WTC11 (cell line): ENCODE measurements at regions not wholly inside any gene's neighbourhood (a gene's known extent, or its start where the extent isn't known, plus 50 kb on each side); places are given as distances from the start of the nearest gene placed in this dataset.

Source experiments
- ATAC-seq: fragments of 200-7000 bp; cut with Tn5 transposase; 2 replicates; pipeline ENCODE4 v1.10.0; 2021; ENCODE audit warnings: mild to moderate bottlenecking, moderate library complexity
- CTCF ChIA-PET: fragments of 300-600 bp; sonication (Branson Sonifier 250); formaldehyde crosslinking; loops from one replicate; lab custom pipeline; 2021; ENCODE audit warnings: antibody characterized with exemption; lab: Charles Lee
- POLR2A ChIA-PET: fragments of 350-600 bp; sonication (Branson Sonifier 250); formaldehyde crosslinking; loops from one replicate; lab custom pipeline; 2021; ENCODE audit warnings: antibody characterized with exemption; lab: Charles Lee
- DNase-seq: peaks from one replicate; pipeline ENCODE4 v3.0.0; 2021; ENCODE audit warnings: low spot score
- H3K27ac Mint-ChIP-seq: 2 replicates; pipeline ENCODE4 v1.8.0; 2021; ENCODE audit warnings: mixed read lengths
- H3K27me3 Mint-ChIP-seq: 2 replicates; pipeline ENCODE4 v1.8.0; 2021; ENCODE audit warnings: low read depth, mild to moderate bottlenecking, moderate library complexity, mixed read lengths
- H3K36me3 Mint-ChIP-seq: 2 replicates; pipeline ENCODE4 v1.8.0; 2021; ENCODE audit warnings: mixed read lengths
- H3K4me1 Mint-ChIP-seq: 2 replicates; pipeline ENCODE4 v1.8.0; 2022; ENCODE audit warnings: mixed read lengths
- H3K4me3 Mint-ChIP-seq: 2 replicates; pipeline ENCODE4 v1.8.0; 2021; ENCODE audit warnings: mild to moderate bottlenecking, moderate library complexity, mixed read lengths
- H3K9me3 Mint-ChIP-seq: 2 replicates; pipeline ENCODE4 v1.8.0; 2021; ENCODE audit warnings: mixed read lengths
- ETV6 ChIP-seq: sonication (generic); formaldehyde crosslinking; IDR thresholded peaks from 2 replicates; pipeline ENCODE4 v1.8.1; 2022; ENCODE audit warnings: mild to moderate bottlenecking, missing genetic modification reagents
- MXD4 ChIP-seq: fragments of 250-450 bp; sonication (Bioruptor Pico); IDR thresholded peaks from 2 replicates; pipeline ENCODE4 v1.8.0; 2021; ENCODE audit warnings: mild to moderate bottlenecking, moderate library complexity, borderline replicate concordance
- PRRX2 ChIP-seq: fragments of 250-450 bp; sonication (Bioruptor Pico); IDR thresholded peaks from 2 replicates; pipeline ENCODE4 v1.8.0; 2021; ENCODE audit warnings: mild to moderate bottlenecking
- RELA ChIP-seq: sonication (generic); formaldehyde crosslinking; IDR thresholded peaks from 2 replicates; pipeline ENCODE4 v1.8.1; 2022; ENCODE audit warnings: missing genetic modification reagents, mild to moderate bottlenecking, borderline replicate concordance
- TP53 ChIP-seq: sonication (generic); formaldehyde crosslinking; IDR thresholded peaks from 2 replicates; pipeline ENCODE4 v1.8.1; 2023; ENCODE audit warnings: mild to moderate bottlenecking, missing genetic modification reagents
- ZNF263 ChIP-seq: sonication (generic); formaldehyde crosslinking; IDR thresholded peaks from 2 replicates; pipeline ENCODE4 v1.8.1; 2022; ENCODE audit warnings: low read depth, mild to moderate bottlenecking, moderate library complexity, missing genetic modification reagents
- ZNF671 ChIP-seq: fragments of 250-450 bp; sonication (Bioruptor Pico); IDR thresholded peaks from 2 replicates; pipeline ENCODE4 v1.8.0; 2021; ENCODE audit warnings: mild to moderate bottlenecking
- TF ChIP-seq, protein P1 (sequence below): fragments of 250-450 bp; sonication (Bioruptor Pico); IDR thresholded peaks from 2 replicates; pipeline ENCODE4 v1.9.0; 2021; ENCODE audit warnings: mild to moderate bottlenecking, borderline replicate concordance
- TF ChIP-seq, protein P2 (sequence below): fragments of 200-600 bp; IDR thresholded peaks from 2 replicates; pipeline ENCODE4 v1.8.0; 2022; ENCODE audit warnings: antibody characterized with exemption
- TF ChIP-seq, protein P3 (sequence below): sonication (generic); formaldehyde crosslinking; IDR thresholded peaks from 2 replicates; pipeline ENCODE4 v1.8.1; 2023; ENCODE audit warnings: mild to moderate bottlenecking, missing genetic modification reagents, borderline replicate concordance
- TF ChIP-seq, protein P4 (sequence below): sonication (generic); formaldehyde crosslinking; IDR thresholded peaks from 2 replicates; pipeline ENCODE4 v1.8.0; 2022; ENCODE audit warnings: missing genetic modification reagents
- TF ChIP-seq, protein P5 (sequence below): sonication (generic); formaldehyde crosslinking; IDR thresholded peaks from 2 replicates; pipeline ENCODE4 v1.8.1; 2022; ENCODE audit warnings: mild to moderate bottlenecking, missing genetic modification reagents, moderate library complexity, borderline replicate concordance
- TF ChIP-seq, protein P6 (sequence below): fragments of 250-450 bp; sonication (Bioruptor Pico); IDR thresholded peaks from 2 replicates; pipeline ENCODE4 v2.1.2; 2022; ENCODE audit warnings: mild to moderate bottlenecking, moderate library complexity
- TF ChIP-seq, protein P7 (sequence below): sonication (generic); formaldehyde crosslinking; IDR thresholded peaks from 2 replicates; pipeline ENCODE4 v1.8.1; 2023; ENCODE audit warnings: mild to moderate bottlenecking, missing genetic modification reagents, moderate library complexity
- TF ChIP-seq, protein P8 (sequence below): sonication (generic); formaldehyde crosslinking; IDR thresholded peaks from 2 replicates; pipeline ENCODE4 v1.8.1; 2023; ENCODE audit warnings: mild to moderate bottlenecking, missing genetic modification reagents

DNA sequence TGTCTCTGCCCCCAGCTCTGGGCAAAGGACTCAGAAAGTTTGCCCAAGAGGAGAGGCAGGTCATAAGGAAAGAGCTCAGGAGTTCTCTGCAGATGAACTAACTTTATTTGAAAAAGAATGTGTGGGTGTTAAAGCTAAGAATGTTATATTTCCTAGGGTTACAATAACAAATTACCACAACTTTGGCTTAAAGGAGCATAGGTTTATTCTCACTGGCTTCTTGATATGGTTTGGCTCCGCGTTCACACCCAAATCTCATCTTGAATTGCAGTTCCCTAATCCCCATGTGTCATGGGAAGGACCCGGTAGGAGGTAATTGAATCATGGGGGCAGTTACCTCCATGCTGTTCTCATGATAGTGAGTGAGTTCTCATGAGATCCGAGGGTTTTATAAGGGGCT, 383.7 kb upstream of the CFAP20DC start (continued):
- TF ChIP-seq, protein P1, sequence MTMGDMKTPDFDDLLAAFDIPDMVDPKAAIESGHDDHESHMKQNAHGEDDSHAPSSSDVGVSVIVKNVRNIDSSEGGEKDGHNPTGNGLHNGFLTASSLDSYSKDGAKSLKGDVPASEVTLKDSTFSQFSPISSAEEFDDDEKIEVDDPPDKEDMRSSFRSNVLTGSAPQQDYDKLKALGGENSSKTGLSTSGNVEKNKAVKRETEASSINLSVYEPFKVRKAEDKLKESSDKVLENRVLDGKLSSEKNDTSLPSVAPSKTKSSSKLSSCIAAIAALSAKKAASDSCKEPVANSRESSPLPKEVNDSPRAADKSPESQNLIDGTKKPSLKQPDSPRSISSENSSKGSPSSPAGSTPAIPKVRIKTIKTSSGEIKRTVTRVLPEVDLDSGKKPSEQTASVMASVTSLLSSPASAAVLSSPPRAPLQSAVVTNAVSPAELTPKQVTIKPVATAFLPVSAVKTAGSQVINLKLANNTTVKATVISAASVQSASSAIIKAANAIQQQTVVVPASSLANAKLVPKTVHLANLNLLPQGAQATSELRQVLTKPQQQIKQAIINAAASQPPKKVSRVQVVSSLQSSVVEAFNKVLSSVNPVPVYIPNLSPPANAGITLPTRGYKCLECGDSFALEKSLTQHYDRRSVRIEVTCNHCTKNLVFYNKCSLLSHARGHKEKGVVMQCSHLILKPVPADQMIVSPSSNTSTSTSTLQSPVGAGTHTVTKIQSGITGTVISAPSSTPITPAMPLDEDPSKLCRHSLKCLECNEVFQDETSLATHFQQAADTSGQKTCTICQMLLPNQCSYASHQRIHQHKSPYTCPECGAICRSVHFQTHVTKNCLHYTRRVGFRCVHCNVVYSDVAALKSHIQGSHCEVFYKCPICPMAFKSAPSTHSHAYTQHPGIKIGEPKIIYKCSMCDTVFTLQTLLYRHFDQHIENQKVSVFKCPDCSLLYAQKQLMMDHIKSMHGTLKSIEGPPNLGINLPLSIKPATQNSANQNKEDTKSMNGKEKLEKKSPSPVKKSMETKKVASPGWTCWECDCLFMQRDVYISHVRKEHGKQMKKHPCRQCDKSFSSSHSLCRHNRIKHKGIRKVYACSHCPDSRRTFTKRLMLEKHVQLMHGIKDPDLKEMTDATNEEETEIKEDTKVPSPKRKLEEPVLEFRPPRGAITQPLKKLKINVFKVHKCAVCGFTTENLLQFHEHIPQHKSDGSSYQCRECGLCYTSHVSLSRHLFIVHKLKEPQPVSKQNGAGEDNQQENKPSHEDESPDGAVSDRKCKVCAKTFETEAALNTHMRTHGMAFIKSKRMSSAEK = no peak
- no peak for TF ChIP-seq ZNF671
- no peak for TF ChIP-seq RELA
- TF ChIP-seq PRRX2 (CRISPR knock-in tag) = no peak
- TF ChIP-seq, protein P2, sequence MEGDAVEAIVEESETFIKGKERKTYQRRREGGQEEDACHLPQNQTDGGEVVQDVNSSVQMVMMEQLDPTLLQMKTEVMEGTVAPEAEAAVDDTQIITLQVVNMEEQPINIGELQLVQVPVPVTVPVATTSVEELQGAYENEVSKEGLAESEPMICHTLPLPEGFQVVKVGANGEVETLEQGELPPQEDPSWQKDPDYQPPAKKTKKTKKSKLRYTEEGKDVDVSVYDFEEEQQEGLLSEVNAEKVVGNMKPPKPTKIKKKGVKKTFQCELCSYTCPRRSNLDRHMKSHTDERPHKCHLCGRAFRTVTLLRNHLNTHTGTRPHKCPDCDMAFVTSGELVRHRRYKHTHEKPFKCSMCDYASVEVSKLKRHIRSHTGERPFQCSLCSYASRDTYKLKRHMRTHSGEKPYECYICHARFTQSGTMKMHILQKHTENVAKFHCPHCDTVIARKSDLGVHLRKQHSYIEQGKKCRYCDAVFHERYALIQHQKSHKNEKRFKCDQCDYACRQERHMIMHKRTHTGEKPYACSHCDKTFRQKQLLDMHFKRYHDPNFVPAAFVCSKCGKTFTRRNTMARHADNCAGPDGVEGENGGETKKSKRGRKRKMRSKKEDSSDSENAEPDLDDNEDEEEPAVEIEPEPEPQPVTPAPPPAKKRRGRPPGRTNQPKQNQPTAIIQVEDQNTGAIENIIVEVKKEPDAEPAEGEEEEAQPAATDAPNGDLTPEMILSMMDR = no peak
- TF ChIP-seq, all 79 proteins: peak for 0

DNA sequence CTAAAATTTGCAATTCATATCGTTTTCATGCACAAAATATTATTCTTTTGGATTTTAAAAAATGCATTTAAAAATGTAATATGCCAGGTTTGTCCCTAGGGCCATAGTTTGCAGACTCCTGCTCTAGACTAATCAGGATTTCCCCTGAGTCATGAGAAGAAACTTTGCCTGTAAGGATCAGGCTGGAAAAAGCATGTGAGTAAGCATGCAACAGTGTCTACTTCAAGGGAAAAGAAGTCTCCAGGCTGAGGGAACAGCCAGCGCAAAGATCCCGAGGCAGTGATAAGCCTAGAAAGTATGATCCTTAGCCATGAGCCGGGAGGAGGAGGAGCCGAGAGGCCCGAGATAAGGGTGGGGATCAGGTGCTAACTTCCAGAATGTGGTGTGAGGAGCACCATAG, 382.8 kb upstream of the CFAP20DC start:
- ChIA-PET CTCF (no interaction called here), POLR2A (interaction anchor here (0.7 kb wide), 1 partner anchor 23 kb away, joined by 5 read pairs; no protein-coding TSS in a partner anchor)
- TF ChIP-seq, protein P3, sequence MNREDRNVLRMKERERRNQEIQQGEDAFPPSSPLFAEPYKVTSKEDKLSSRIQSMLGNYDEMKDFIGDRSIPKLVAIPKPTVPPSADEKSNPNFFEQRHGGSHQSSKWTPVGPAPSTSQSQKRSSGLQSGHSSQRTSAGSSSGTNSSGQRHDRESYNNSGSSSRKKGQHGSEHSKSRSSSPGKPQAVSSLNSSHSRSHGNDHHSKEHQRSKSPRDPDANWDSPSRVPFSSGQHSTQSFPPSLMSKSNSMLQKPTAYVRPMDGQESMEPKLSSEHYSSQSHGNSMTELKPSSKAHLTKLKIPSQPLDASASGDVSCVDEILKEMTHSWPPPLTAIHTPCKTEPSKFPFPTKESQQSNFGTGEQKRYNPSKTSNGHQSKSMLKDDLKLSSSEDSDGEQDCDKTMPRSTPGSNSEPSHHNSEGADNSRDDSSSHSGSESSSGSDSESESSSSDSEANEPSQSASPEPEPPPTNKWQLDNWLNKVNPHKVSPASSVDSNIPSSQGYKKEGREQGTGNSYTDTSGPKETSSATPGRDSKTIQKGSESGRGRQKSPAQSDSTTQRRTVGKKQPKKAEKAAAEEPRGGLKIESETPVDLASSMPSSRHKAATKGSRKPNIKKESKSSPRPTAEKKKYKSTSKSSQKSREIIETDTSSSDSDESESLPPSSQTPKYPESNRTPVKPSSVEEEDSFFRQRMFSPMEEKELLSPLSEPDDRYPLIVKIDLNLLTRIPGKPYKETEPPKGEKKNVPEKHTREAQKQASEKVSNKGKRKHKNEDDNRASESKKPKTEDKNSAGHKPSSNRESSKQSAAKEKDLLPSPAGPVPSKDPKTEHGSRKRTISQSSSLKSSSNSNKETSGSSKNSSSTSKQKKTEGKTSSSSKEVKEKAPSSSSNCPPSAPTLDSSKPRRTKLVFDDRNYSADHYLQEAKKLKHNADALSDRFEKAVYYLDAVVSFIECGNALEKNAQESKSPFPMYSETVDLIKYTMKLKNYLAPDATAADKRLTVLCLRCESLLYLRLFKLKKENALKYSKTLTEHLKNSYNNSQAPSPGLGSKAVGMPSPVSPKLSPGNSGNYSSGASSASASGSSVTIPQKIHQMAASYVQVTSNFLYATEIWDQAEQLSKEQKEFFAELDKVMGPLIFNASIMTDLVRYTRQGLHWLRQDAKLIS = no peak
- TF ChIP-seq, protein P4, sequence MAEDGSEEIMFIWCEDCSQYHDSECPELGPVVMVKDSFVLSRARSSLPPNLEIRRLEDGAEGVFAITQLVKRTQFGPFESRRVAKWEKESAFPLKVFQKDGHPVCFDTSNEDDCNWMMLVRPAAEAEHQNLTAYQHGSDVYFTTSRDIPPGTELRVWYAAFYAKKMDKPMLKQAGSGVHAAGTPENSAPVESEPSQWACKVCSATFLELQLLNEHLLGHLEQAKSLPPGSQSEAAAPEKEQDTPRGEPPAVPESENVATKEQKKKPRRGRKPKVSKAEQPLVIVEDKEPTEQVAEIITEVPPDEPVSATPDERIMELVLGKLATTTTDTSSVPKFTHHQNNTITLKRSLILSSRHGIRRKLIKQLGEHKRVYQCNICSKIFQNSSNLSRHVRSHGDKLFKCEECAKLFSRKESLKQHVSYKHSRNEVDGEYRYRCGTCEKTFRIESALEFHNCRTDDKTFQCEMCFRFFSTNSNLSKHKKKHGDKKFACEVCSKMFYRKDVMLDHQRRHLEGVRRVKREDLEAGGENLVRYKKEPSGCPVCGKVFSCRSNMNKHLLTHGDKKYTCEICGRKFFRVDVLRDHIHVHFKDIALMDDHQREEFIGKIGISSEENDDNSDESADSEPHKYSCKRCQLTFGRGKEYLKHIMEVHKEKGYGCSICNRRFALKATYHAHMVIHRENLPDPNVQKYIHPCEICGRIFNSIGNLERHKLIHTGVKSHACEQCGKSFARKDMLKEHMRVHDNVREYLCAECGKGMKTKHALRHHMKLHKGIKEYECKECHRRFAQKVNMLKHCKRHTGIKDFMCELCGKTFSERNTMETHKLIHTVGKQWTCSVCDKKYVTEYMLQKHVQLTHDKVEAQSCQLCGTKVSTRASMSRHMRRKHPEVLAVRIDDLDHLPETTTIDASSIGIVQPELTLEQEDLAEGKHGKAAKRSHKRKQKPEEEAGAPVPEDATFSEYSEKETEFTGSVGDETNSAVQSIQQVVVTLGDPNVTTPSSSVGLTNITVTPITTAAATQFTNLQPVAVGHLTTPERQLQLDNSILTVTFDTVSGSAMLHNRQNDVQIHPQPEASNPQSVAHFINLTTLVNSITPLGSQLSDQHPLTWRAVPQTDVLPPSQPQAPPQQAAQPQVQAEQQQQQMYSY = no peak
- no peak for TF ChIP-seq RELA
- no peak for ATAC-seq
- H3K4me3 Mint-ChIP-seq = no peak overlapping the region
- peaks cover 5% of the 10 kb centered on the region; the same call in 1 of the 2 replicates for H3K9me3 Mint-ChIP-seq
- H3K27ac Mint-ChIP-seq = no peak overlapping the region
- H3K4me1 Mint-ChIP-seq = no peaks in the 10 kb centered on the region
- H3K27me3 Mint-ChIP-seq = peaks cover 59% of the 10 kb centered on the region
- no peak for DNase-seq
- H3K36me3 Mint-ChIP-seq = no peaks in the 10 kb centered on the region

DNA sequence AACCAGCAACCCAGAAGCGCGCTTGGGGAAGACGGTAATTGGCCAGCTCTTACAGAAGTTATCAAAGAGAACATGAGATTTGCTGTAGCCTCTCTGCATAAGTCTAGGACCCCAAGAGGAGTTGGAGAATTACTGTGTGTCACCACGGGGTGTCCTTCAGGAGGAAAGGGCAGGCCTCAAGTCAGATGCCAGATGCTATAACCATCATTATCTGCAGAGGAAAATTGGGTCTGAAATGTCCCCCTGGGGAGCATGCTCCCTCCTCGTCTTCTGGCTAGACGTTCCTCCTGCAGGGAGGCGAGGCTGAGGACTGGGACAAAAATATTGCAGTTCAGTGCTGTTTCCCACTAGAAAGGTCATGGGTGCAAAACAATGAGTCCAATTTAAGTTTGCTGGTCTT, 380.5 kb upstream of the CFAP20DC start:
- no peak for DNase-seq
- ChIA-PET CTCF (no interaction called here), POLR2A (no interaction called here)
- Mint-ChIP-seq H3K4me1 (no peaks in the 10 kb centered on the region), H3K27ac (no peak overlapping the region), H3K27me3 (peaks cover 39% of the 10 kb centered on the region), H3K9me3 (peaks cover 5% of the 10 kb centered on the region; the same call in 1 of the 2 replicates), H3K36me3 (no peaks in the 10 kb centered on the region), H3K4me3 (no peak overlapping the region)
- ATAC-seq = no peak
- TF ChIP-seq, protein P5, sequence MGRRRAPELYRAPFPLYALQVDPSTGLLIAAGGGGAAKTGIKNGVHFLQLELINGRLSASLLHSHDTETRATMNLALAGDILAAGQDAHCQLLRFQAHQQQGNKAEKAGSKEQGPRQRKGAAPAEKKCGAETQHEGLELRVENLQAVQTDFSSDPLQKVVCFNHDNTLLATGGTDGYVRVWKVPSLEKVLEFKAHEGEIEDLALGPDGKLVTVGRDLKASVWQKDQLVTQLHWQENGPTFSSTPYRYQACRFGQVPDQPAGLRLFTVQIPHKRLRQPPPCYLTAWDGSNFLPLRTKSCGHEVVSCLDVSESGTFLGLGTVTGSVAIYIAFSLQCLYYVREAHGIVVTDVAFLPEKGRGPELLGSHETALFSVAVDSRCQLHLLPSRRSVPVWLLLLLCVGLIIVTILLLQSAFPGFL (CRISPR knock-in tag) = no peak
- TF ChIP-seq, protein P6, sequence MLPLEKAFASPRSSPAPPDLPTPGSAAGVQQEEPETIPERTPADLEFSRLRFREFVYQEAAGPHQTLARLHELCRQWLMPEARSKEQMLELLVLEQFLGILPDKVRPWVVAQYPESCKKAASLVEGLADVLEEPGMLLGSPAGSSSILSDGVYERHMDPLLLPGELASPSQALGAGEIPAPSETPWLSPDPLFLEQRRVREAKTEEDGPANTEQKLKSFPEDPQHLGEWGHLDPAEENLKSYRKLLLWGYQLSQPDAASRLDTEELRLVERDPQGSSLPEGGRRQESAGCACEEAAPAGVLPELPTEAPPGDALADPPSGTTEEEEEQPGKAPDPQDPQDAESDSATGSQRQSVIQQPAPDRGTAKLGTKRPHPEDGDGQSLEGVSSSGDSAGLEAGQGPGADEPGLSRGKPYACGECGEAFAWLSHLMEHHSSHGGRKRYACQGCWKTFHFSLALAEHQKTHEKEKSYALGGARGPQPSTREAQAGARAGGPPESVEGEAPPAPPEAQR = no peak
- no peak for TF ChIP-seq ETV6
- TF ChIP-seq, protein P7, sequence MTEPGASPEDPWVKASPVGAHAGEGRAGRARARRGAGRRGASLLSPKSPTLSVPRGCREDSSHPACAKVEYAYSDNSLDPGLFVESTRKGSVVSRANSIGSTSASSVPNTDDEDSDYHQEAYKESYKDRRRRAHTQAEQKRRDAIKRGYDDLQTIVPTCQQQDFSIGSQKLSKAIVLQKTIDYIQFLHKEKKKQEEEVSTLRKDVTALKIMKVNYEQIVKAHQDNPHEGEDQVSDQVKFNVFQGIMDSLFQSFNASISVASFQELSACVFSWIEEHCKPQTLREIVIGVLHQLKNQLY (CRISPR knock-in tag) = no peak
- no peak for TF ChIP-seq ZNF263 (CRISPR knock-in tag)
- TF ChIP-seq MXD4 (CRISPR knock-in tag) = no peak
- TF ChIP-seq TP53 (CRISPR knock-in tag) = no peak
- TF ChIP-seq, protein P8, sequence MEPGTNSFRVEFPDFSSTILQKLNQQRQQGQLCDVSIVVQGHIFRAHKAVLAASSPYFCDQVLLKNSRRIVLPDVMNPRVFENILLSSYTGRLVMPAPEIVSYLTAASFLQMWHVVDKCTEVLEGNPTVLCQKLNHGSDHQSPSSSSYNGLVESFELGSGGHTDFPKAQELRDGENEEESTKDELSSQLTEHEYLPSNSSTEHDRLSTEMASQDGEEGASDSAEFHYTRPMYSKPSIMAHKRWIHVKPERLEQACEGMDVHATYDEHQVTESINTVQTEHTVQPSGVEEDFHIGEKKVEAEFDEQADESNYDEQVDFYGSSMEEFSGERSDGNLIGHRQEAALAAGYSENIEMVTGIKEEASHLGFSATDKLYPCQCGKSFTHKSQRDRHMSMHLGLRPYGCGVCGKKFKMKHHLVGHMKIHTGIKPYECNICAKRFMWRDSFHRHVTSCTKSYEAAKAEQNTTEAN (CRISPR knock-in tag) = no peak
